ENCODE measurements at regions not wholly inside any gene's neighbourhood (a gene's known extent, or its start where the extent isn't known, plus 50 kb on each side); places are given as distances from the start of the nearest gene placed in this dataset.

DNA sequence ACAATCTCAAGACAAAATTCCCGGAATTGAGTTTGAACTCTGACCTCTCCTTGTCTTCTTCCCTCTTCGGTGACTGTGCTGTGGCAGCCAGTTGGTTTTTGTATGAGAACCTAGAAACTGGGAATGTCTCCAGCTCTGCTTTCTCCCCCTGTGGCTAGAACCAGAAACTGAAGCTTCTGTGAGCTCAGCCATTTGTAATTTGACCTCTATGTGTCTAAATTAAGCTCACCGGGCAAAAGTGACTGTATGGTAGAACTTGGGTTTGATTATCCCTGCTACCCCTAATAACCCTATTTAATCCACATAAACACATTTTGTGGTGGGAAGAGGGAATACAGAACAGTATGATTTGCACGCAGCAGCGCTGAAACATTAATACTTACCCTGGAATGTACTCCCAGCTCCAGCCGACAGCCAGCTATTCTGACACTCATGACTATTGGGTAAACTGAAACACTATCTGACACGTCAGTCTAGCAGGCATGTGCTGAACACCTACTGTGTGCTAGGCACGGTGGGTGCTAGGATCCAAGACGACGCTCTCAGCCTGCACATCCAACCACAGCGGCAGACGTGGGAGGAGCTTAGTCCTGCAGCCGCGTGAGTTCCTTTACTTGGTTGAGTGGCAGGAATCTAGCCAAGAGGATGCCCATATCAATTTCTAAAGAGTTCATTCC is 324.8 kb downstream of the SFMBT2 start:
- Histone ChIP-seq H3K36me3 (no peaks in the 10 kb centered on the region), H3K9me3 (no peaks in the 10 kb centered on the region), H3K27ac (peak overlapping the region in 2 of 12 donors; percentile 15 to 20), H3K4me3 (no peak overlapping the region), H3K4me1 (peaks cover 0 to 13% (median 2%) of the 10 kb centered on the region in 12 donors), H3K27me3 (peaks cover 0 to 13% (median 0%) of the 10 kb centered on the region in 9 donors)
- intact Hi-C loops (cut with DNase I) = no loop called here
- DNase-seq (peak in 1 of 5 donors; percentile 20), ATAC-seq (peak in 3 of 4 donors; percentile 18 to 49 (median 45))
- 68 to 75% (median 70%) methylated on average over 14 of the region's 14 CpGs for WGBS, 4 donors
- TF ChIP-seq CTCF (IDR thresholded peaks at IDR 0.05) (peak in 3 of 12 donors; percentile 21 to 30 (median 23)), POLR2A (IDR thresholded peaks at IDR 0.05) (no peak)

GRCh38 chr10:7085147-7085912 is 325.5 kb downstream of the SFMBT2 start:
- DNase-seq (no peak), ATAC-seq (no peak)
- H3K27ac ChIP-seq = peak overlapping the region in 1 of 12 donors; percentile 15
- peaks cover 0 to 13% (median 0%) of the 10 kb centered on the region in 9 donors for H3K27me3 ChIP-seq
- TF ChIP-seq CTCF (IDR thresholded peaks at IDR 0.05) (no peak), POLR2A (IDR thresholded peaks at IDR 0.05) (no peak)
- intact Hi-C loops (cut with DNase I) = no loop called here
- H3K9me3 ChIP-seq = no peaks in the 10 kb centered on the region
- H3K36me3 ChIP-seq = no peaks in the 10 kb centered on the region
- peaks cover 0 to 13% (median 2%) of the 10 kb centered on the region in 12 donors for H3K4me1 ChIP-seq
- no peak overlapping the region for H3K4me3 ChIP-seq
- WGBS, 4 donors = 54 to 63% (median 57%) methylated on average over 10 of the region's 10 CpGs

DNA sequence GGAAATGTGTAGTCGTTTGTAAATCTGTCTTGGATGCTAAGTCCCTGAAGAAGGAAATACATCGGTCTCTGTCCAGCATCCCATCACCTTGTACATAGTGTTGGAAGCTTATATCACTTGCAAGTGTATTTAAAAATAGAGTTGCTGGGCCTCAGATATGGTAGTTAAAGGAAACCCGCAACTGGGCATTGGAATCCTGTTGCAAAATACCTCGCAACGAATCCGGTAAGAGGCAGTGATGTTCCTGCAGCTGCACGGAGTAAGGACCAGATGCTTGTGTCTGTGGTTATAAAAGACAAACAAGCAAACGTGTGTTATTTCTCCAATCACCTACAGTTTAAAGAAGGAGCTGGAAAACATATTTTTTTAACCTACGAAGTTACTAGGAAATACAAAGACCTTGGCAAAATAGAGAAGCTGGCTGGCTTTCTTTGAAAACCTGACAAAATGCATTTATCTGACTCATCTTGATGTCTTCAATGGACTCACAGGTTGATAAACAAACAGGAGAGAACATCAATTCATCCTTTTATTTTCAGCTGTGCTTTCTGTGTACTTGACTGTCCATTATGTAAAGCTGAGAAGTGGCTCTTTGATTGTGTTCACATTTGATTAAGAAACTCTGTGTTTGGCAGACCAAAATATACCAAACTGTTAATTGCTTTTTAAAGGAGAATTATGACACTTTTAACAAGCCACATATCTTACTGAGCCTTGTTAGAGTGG is 326.4 kb downstream of the SFMBT2 start:
- H3K27me3 ChIP-seq = peaks cover 0 to 13% (median 0%) of the 10 kb centered on the region in 9 donors
- TF ChIP-seq CTCF (IDR thresholded peaks at IDR 0.05) (no peak), POLR2A (IDR thresholded peaks at IDR 0.05) (no peak)
- H3K36me3 ChIP-seq = no peaks in the 10 kb centered on the region
- intact Hi-C loops (cut with DNase I) = no loop called here
- ATAC-seq (no peak), DNase-seq (no peak)
- WGBS, 4 donors = 44 to 57% (median 51%) methylated on average over 9 of the region's 9 CpGs
- H3K9me3 ChIP-seq = no peaks in the 10 kb centered on the region
- H3K27ac ChIP-seq = no peak overlapping the region
- H3K4me1 ChIP-seq = peaks cover 0 to 13% (median 2%) of the 10 kb centered on the region in 12 donors
- no peak overlapping the region for H3K4me3 ChIP-seq

- ATAC-seq = no peak
- peaks cover 0 to 13% (median 2%) of the 10 kb centered on the region in 12 donors for H3K4me1 ChIP-seq
- DNase-seq = no peak
- no peaks in the 10 kb centered on the region for H3K36me3 ChIP-seq
- H3K27ac ChIP-seq = no peak overlapping the region
- TF ChIP-seq POLR2A (IDR thresholded peaks at IDR 0.05) (no peak), CTCF (IDR thresholded peaks at IDR 0.05) (no peak)
- intact Hi-C loops (cut with DNase I) = no loop called here
- no peaks in the 10 kb centered on the region for H3K9me3 ChIP-seq
- H3K4me3 ChIP-seq = no peak overlapping the region
- peaks cover 0 to 13% (median 0%) of the 10 kb centered on the region in 9 donors for H3K27me3 ChIP-seq
- 52 to 64% (median 62%) methylated on average over 4 of the region's 4 CpGs for WGBS, 4 donors
These were observed 327.9 kb downstream of the SFMBT2 start for GRCh38 chr10:7082967-7083366.
